ENCODE measurements at regions not wholly inside any gene's neighbourhood (a gene's known extent, or its start where the extent isn't known, plus 50 kb on each side); places are given as distances from the start of the nearest gene placed in this dataset.
"Not testable (repeated sequence)": the region's sequence is repeated elsewhere in the genome, so short reads cannot be mapped to it uniquely, and the experiment has no call there.

- H3K27ac ChIP-seq, result no peak overlapping the region
- DNase-seq, result no peak
- no peak for TF ChIP-seq POLR2A (IDR thresholded peaks at IDR 0.05)
- no peak for TF ChIP-seq CTCF (IDR thresholded peaks at IDR 0.05)
- intact Hi-C loops (cut with DNase I), result no loop called here
- 87 to 89% methylated on average over 7 of the region's 7 CpGs for WGBS, 2 donors
- peaks cover 0 to 42% (median 5%) of the 10 kb centered on the region in 3 donors for H3K4me1 ChIP-seq
- H3K27me3 ChIP-seq, result peaks cover 0 to 100% (median 3%) of the 10 kb centered on the region in 4 donors
- H3K4me3 ChIP-seq, result no peak overlapping the region
- no peaks in the 10 kb centered on the region for H3K36me3 ChIP-seq
- H3K9me3 ChIP-seq, result no peaks in the 10 kb centered on the region
Measured at GRCh38 chr6:27546522-27546921, 73.6 kb upstream of the ZNF184 start.

- Histone ChIP-seq H3K4me1 (peaks cover 0 to 47% (median 5%) of the 10 kb centered on the region in 3 donors), H3K36me3 (no peaks in the 10 kb centered on the region), H3K27me3 (peaks cover 0 to 100% (median 3%) of the 10 kb centered on the region in 4 donors), H3K9me3 (no peaks in the 10 kb centered on the region), H3K27ac (no peak overlapping the region), H3K4me3 (peak overlapping the region in 2 of 4 donors; percentile 10 to 32)
- TF ChIP-seq CTCF (IDR thresholded peaks at IDR 0.05) (no peak), POLR2A (IDR thresholded peaks at IDR 0.05) (no peak)
- WGBS, 2 donors, result 11 to 18% methylated on average over 24 to 25 of the region's 32 CpGs
- DNase-seq, result no peak
- intact Hi-C loops (cut with DNase I), result no loop called here
Measured at GRCh38 chr6:27545271-27546046, 72.6 kb upstream of the ZNF184 start.

GRCh38 chr6:27544612-27545260, 71.8 kb upstream of the ZNF184 start:
- Histone ChIP-seq H3K27me3 (peaks cover 0 to 100% (median 3%) of the 10 kb centered on the region in 4 donors), H3K27ac (no peak overlapping the region), H3K4me3 (peak overlapping the region in 2 of 4 donors; percentile 10 to 32), H3K9me3 (no peaks in the 10 kb centered on the region), H3K36me3 (no peaks in the 10 kb centered on the region), H3K4me1 (peaks cover 0 to 47% (median 5%) of the 10 kb centered on the region in 3 donors)
- intact Hi-C loops (cut with DNase I), result no loop called here
- no peak for TF ChIP-seq POLR2A (IDR thresholded peaks at IDR 0.05)
- TF ChIP-seq CTCF (IDR thresholded peaks at IDR 0.05), result no peak
- no peak for DNase-seq
- WGBS, 2 donors, result 12 to 15% methylated on average over 20 of the region's 20 CpGs

- peaks cover 0 to 52% (median 5%) of the 10 kb centered on the region in 3 donors for H3K4me1 ChIP-seq
- H3K27me3 ChIP-seq, result peaks cover 0 to 100% (median 3%) of the 10 kb centered on the region in 4 donors
- intact Hi-C loops (cut with DNase I); H3K36me3 ChIP-seq; DNase-seq; H3K27ac ChIP-seq; H3K4me3 ChIP-seq; H3K9me3 ChIP-seq: not testable (repeated sequence)
- WGBS, 2 donors, result 37 to 43% methylated on average over 12 to 16 of the region's 20 CpGs
Measured at GRCh38 chr6:27544135-27544534, 71.2 kb upstream of the ZNF184 start.

GRCh38 chr6:27542485-27542884, 69.6 kb upstream of the ZNF184 start:
- peak overlapping the region in 1 of 4 donors; percentile 51 for H3K27ac ChIP-seq
- peaks cover 0 to 58% (median 5%) of the 10 kb centered on the region in 3 donors for H3K4me1 ChIP-seq
- WGBS, 2 donors, result 40 to 46% methylated on average over 2 of the region's 2 CpGs
- intact Hi-C loops (cut with DNase I), result no loop called here
- no peaks in the 10 kb centered on the region for H3K9me3 ChIP-seq
- TF ChIP-seq POLR2A (IDR thresholded peaks at IDR 0.05) (no peak), CTCF (IDR thresholded peaks at IDR 0.05) (no peak)
- peaks cover 0 to 99% (median 1%) of the 10 kb centered on the region in 4 donors for H3K27me3 ChIP-seq
- DNase-seq, result no peak
- no peak overlapping the region for H3K4me3 ChIP-seq
- no peaks in the 10 kb centered on the region for H3K36me3 ChIP-seq

Measured in esophagus squamous epithelium (tissue), 5 donors.